GM12891 (cell line): ENCODE measurements at regions not wholly inside any gene's neighbourhood (a gene's known extent, or its start where the extent isn't known, plus 50 kb on each side); places are given as distances from the start of the nearest gene placed in this dataset.

ENCODE experiments used
- PAX5 ChIP-seq: IDR thresholded peaks from 2 replicates; pipeline ENCODE4 v1.6.1; 2011; ENCODE audit warnings: low read length, moderate library complexity, mild to moderate bottlenecking; ENCODE audit not compliant: insufficient read depth, severe bottlenecking
- POLR2A ChIP-seq: IDR thresholded peaks from 2 replicates; pipeline ENCODE4 v1.6.1; 2011; ENCODE audit warnings: low read depth, low read length, control low read depth
- POLR2AphosphoS5 ChIP-seq: IDR thresholded peaks from 2 replicates; pipeline ENCODE4 v1.6.1; 2011; ENCODE audit warnings: low read depth, low read length, control low read depth
- POU2F2 ChIP-seq: IDR thresholded peaks from 2 replicates; pipeline ENCODE4 v1.6.1; 2011; ENCODE audit warnings: low read depth, mild to moderate bottlenecking, control low read depth, low read length, moderate library complexity
- SPI1 ChIP-seq: IDR thresholded peaks from 2 replicates; pipeline ENCODE4 v1.6.1; 2011; ENCODE audit warnings: low read depth, low read length, control low read depth
- TAF1 ChIP-seq: IDR thresholded peaks from 2 replicates; pipeline ENCODE4 v1.6.1; 2011; ENCODE audit warnings: low read depth, low read length, control low read depth

GRCh38 chr21:35868005-35868868 lies 192.1 kb downstream of the SETD4 start:
- no peak for TF ChIP-seq TAF1
- TF ChIP-seq SPI1, result peak; percentile 80
- TF ChIP-seq POLR2A, result no peak
- no peak for TF ChIP-seq POLR2AphosphoS5
- TF ChIP-seq PAX5, result no peak
- no peak for TF ChIP-seq POU2F2
